Smooth muscle cell (in vitro differentiated cells): ENCODE measurements at regions not wholly inside any gene's neighbourhood (a gene's known extent, or its start where the extent isn't known, plus 50 kb on each side); places are given as distances from the start of the nearest gene placed in this dataset.

Experiments
- DNase-seq: peaks from one replicate; lab custom pipeline; 2025; ENCODE audit not compliant: unreplicated experiment; lab: John Stamatoyannopoulos, UW
- H2AFZ ChIP-seq: fragments of 200-600 bp; sonication (generic); 2 replicates; pipeline ENCODE4 v1.6.0; 2016; ENCODE audit warnings: antibody characterized with exemption, low read depth, mild to moderate bottlenecking
- H3F3A ChIP-seq: fragments of 200-600 bp; sonication (generic); 2 replicates; pipeline ENCODE4 v1.6.0; 2017; ENCODE audit warnings: antibody characterized with exemption, low read depth
- H3K27ac ChIP-seq: fragments of 200-600 bp; sonication (generic); 2 replicates; pipeline ENCODE4 v1.5.1; 2016; ENCODE audit warnings: low read depth, mild to moderate bottlenecking
- H3K27me3 ChIP-seq: fragments of 200-600 bp; sonication (generic); 2 replicates; pipeline ENCODE4 v1.6.1; 2016; ENCODE audit warnings: low read depth, mild to moderate bottlenecking
- H3K36me3 ChIP-seq: fragments of 200-600 bp; sonication (generic); 2 replicates; pipeline ENCODE4 v1.5.1; 2016; ENCODE audit warnings: low read depth
- H3K4me1 ChIP-seq: fragments of 200-600 bp; sonication (generic); 2 replicates; pipeline ENCODE4 v1.5.1; 2016; ENCODE audit warnings: low read depth
- H3K4me2 ChIP-seq: fragments of 200-600 bp; sonication (generic); 2 replicates; pipeline ENCODE4 v1.6.0; 2016; ENCODE audit warnings: mild to moderate bottlenecking
- H3K4me3 ChIP-seq: fragments of 200-600 bp; sonication (generic); 2 replicates; pipeline ENCODE4 v1.5.1; 2016; ENCODE audit warnings: mild to moderate bottlenecking
- H3K79me2 ChIP-seq: fragments of 200-600 bp; sonication (generic); 2 replicates; pipeline ENCODE4 v1.6.0; 2016; ENCODE audit warnings: low read depth, mild to moderate bottlenecking
- H3K9ac ChIP-seq: fragments of 200-600 bp; sonication (generic); 2 replicates; pipeline ENCODE4 v1.6.0; 2016; ENCODE audit warnings: low read depth
- H3K9me3 ChIP-seq: fragments of 200-600 bp; sonication (generic); replicated peaks from 2 replicates; pipeline ENCODE4 v1.5.1; 2016; ENCODE audit warnings: low read depth
- H4K20me1 ChIP-seq: fragments of 200-600 bp; sonication (generic); 2 replicates; pipeline ENCODE4 v1.6.0; 2016; ENCODE audit warnings: low read depth
- WGBS: methylation state at CpG from one replicate; pipeline ENCODE4 v1.1.7; 2016; ENCODE audit warnings: low lambda C conversion rate; 5-methylcytosine and 5-hydroxymethylcytosine counted together
- TF ChIP-seq, protein P1 (sequence below): fragments of 200-600 bp; sonication (generic); IDR thresholded peaks from 2 replicates; pipeline ENCODE4 v1.5.1; 2017; ENCODE audit warnings: borderline replicate concordance, mild to moderate bottlenecking, antibody characterized with exemption; ENCODE audit not compliant: insufficient read depth, poor library complexity, severe bottlenecking

DNA sequence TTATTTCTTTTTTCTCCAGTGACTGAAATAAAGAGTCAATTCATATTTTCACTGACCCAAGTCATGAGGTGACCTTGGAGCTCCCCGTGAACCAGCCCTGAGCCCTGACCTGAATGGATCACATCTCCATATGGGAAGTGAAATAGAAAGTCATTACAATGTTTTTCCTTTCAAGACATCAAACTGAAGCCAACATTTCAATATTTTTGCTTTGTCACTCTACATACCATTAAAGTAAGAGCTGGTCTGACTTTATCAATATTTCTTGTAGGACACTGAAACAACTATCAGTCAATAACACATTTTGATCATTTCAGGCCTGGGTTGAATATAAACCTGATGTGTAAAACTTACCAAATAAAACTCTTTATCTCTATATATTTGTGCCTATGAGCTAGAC is 249.8 kb upstream of the PHF14 start:
- TF ChIP-seq, protein P1, sequence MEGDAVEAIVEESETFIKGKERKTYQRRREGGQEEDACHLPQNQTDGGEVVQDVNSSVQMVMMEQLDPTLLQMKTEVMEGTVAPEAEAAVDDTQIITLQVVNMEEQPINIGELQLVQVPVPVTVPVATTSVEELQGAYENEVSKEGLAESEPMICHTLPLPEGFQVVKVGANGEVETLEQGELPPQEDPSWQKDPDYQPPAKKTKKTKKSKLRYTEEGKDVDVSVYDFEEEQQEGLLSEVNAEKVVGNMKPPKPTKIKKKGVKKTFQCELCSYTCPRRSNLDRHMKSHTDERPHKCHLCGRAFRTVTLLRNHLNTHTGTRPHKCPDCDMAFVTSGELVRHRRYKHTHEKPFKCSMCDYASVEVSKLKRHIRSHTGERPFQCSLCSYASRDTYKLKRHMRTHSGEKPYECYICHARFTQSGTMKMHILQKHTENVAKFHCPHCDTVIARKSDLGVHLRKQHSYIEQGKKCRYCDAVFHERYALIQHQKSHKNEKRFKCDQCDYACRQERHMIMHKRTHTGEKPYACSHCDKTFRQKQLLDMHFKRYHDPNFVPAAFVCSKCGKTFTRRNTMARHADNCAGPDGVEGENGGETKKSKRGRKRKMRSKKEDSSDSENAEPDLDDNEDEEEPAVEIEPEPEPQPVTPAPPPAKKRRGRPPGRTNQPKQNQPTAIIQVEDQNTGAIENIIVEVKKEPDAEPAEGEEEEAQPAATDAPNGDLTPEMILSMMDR, result no peak
- Histone ChIP-seq H3K79me2 (no peaks in the 10 kb centered on the region), H3K36me3 (no peaks in the 10 kb centered on the region), H3F3A (no peaks in the 10 kb centered on the region), H3K4me2 (peak overlapping the region; percentile 2), H3K4me1 (no peaks in the 10 kb centered on the region), H2AFZ (no peak overlapping the region), H3K9ac (no peak overlapping the region), H3K9me3 (no peaks in the 10 kb centered on the region), H3K27ac (peak overlapping the region; percentile 79), H3K27me3 (no peaks in the 10 kb centered on the region), H3K4me3 (no peak overlapping the region), H4K20me1 (no peaks in the 10 kb centered on the region)
- no peak for DNase-seq
- 90% methylated on average over 1 of the region's 1 CpG for WGBS

DNA sequence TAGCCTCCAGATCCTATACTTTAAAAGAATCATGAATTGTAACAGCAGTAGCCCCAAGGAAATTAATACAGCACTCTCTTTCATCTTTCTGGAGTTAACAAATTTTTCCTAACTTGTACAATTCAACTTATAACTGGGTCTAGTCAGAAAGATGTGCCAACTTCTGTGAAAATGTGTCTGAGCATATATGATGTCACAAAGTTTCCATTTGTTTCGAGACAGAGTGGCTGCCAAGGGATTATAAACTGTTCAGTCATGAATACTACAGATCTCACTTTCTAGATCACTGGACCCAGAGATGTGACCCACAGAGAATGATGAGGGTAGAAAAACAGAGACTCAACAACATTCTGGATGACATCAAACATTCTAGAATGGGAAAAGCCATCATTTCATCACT is 249.2 kb upstream of the PHF14 start:
- no peak for DNase-seq
- Histone ChIP-seq H3K4me3 (no peak overlapping the region), H3K27me3 (no peaks in the 10 kb centered on the region), H3K36me3 (no peaks in the 10 kb centered on the region), H3K79me2 (no peaks in the 10 kb centered on the region), H4K20me1 (no peaks in the 10 kb centered on the region), H2AFZ (peak overlapping the region; percentile 30), H3K4me2 (peak overlapping the region; percentile 2), H3K27ac (peak overlapping the region; percentile 79), H3F3A (no peaks in the 10 kb centered on the region), H3K9me3 (no peaks in the 10 kb centered on the region), H3K4me1 (no peaks in the 10 kb centered on the region), H3K9ac (no peak overlapping the region)
- TF ChIP-seq, protein P1, result no peak
- 27% methylated on average over 1 of the region's 1 CpG for WGBS

- 79% methylated on average over 5 of the region's 5 CpGs for WGBS
- Histone ChIP-seq H3K4me1 (no peaks in the 10 kb centered on the region), H4K20me1 (no peaks in the 10 kb centered on the region), H3K4me2 (no peak overlapping the region), H3K36me3 (no peaks in the 10 kb centered on the region), H3K79me2 (no peaks in the 10 kb centered on the region), H3K27me3 (no peaks in the 10 kb centered on the region), H3K4me3 (no peak overlapping the region), H3F3A (no peaks in the 10 kb centered on the region), H2AFZ (no peak overlapping the region), H3K9me3 (no peaks in the 10 kb centered on the region), H3K9ac (no peak overlapping the region), H3K27ac (no peak overlapping the region)
- DNase-seq, result no peak
- TF ChIP-seq, protein P1, result no peak
Measured at GRCh38 chr7:10727636-10728035, 246.0 kb upstream of the PHF14 start.

DNA sequence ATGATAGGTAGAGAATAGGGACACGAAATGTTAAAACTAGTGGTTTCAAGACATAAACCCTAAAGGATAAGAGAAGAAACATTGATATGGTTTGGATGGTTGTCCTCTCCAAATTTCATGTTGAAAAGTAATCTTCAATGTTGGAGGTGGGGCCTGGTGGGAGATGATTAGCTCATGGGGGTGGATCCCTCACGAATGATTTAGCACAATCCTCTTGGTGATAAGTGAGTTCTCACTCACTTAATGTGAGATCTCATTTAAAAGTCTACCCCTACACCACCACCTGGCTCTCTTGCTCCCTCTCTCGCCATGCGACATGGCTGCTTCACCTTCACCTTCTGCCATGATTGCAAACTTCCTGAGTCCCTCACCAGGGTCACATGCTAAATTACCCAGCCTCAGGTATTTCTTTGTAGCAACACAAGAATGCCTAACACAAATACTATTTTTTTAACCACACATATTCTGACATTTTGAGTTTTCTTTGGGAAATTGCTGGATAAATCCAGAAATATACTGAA is 242.4 kb upstream of the PHF14 start:
- TF ChIP-seq, protein P1, result no peak
- Histone ChIP-seq H4K20me1 (no peaks in the 10 kb centered on the region), H3K27me3 (no peaks in the 10 kb centered on the region), H3K27ac (no peak overlapping the region), H3K4me3 (no peak overlapping the region), H3K4me1 (no peaks in the 10 kb centered on the region), H3K9ac (no peak overlapping the region), H2AFZ (no peak overlapping the region), H3K36me3 (no peaks in the 10 kb centered on the region), H3K9me3 (no peaks in the 10 kb centered on the region), H3F3A (no peaks in the 10 kb centered on the region), H3K79me2 (no peaks in the 10 kb centered on the region), H3K4me2 (no peak overlapping the region)
- WGBS, result 84% methylated on average over 4 of the region's 4 CpGs
- no peak for DNase-seq
